ENCODE measurements at regions not wholly inside any gene's neighbourhood (a gene's known extent, or its start where the extent isn't known, plus 50 kb on each side); places are given as distances from the start of the nearest gene placed in this dataset.

DNA sequence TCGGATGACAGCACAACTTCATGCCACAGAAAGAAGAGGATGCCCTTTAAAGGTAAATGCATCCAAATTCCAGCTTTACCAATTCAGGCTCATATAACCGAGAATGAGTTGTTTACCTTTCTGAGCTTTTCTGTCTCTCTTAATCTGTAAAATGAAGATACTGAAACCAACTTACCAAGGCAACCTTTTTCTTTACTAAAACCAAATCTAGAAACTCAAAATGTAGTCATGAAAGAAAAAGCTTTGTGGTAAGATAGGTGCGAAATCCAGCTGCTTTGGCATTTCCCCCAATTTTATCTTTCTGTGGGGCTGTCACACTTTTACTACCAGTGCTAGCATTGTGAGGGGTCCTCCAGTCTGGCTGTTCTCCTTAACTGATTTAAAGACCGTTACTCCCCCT, 240.4 kb downstream of the IKZF2 start:
- no peak for TF ChIP-seq CTCF (IDR thresholded peaks at IDR 0.05; ENCODE audit: low read depth, low read length)
- Histone ChIP-seq H3K27me3 (ENCODE audit: control insufficient read depth, insufficient read depth, low read length) (no peaks in the 10 kb centered on the region), H3K4me3 (ENCODE audit: low read depth, low read length) (no peak overlapping the region), H3K27ac (ENCODE audit: low read depth, low read length) (no peak overlapping the region), H3K9me3 (ENCODE audit: control insufficient read depth, insufficient read depth, low read length) (no peaks in the 10 kb centered on the region)
- ChIA-PET POLR2A (no interaction called here), CTCF (interaction anchor here (0.6 kb wide), 1 partner anchor 339 kb away, joined by 3 read pairs; no protein-coding TSS in a partner anchor)
- no peak for DNase-seq (ENCODE audit: low read depth, low spot score)

- H3K27ac ChIP-seq (ENCODE audit: low read depth, low read length) = no peak overlapping the region
- no peaks in the 10 kb centered on the region for H3K9me3 ChIP-seq (ENCODE audit: control insufficient read depth, insufficient read depth, low read length)
- H3K4me3 ChIP-seq (ENCODE audit: low read depth, low read length) = no peak overlapping the region
- no peak for DNase-seq (ENCODE audit: low read depth, low spot score)
- TF ChIP-seq CTCF (IDR thresholded peaks at IDR 0.05; ENCODE audit: low read depth, low read length) = no peak
- ChIA-PET POLR2A (no interaction called here), CTCF (no interaction called here)
- H3K27me3 ChIP-seq (ENCODE audit: control insufficient read depth, insufficient read depth, low read length) = no peaks in the 10 kb centered on the region
These were observed 242.6 kb downstream of the IKZF2 start for GRCh38 chr2:212908682-212909435.

DNA sequence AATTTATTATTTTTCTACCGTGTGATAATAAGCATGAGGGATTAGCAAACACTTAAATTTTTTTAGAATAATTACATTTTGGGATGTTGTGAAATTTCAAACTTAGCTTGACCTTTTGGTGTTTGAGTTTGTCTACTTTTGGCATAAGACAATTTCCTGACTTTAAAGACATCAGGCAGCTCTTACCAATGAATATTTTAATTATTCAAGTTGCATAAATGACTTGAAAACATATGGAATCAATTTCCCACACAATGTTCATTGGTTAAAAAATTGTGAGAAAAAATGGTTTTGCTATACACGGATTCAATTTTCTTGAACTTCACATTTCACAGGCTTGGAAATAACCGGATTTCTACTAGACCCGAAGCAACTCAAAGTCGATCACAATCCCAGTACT, 243.4 kb downstream of the IKZF2 start:
- POLR2A ChIA-PET = no interaction called here
- TF ChIP-seq CTCF (IDR thresholded peaks at IDR 0.05; ENCODE audit: low read depth, low read length) = no peak
- Histone ChIP-seq H3K9me3 (ENCODE audit: control insufficient read depth, insufficient read depth, low read length) (no peaks in the 10 kb centered on the region), H3K27ac (ENCODE audit: low read depth, low read length) (no peak overlapping the region), H3K27me3 (ENCODE audit: control insufficient read depth, insufficient read depth, low read length) (no peaks in the 10 kb centered on the region), H3K4me3 (ENCODE audit: low read depth, low read length) (no peak overlapping the region)
- CTCF ChIA-PET = no interaction called here
- no peak for DNase-seq (ENCODE audit: low read depth, low spot score)

DNA sequence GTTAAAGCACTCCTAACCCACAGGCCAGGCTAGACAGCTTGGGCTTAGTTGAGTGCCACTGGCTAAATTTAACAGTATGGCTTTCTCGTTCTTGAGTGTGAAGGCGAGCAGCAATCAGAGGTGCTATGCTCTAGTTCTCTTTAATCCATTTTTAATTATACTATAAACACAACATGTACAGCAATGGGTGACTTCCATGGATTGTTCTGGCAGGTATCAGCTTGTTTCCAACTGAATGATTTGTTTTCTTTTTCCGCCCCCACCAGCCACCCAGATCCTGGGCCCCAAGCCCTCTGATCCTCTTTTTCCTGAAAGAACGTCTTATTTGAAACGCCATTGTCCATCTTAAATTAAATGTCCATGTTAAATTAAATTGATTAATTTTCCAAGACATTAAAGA, 244.8 kb downstream of the IKZF2 start:
- Histone ChIP-seq H3K9me3 (ENCODE audit: control insufficient read depth, insufficient read depth, low read length) (no peaks in the 10 kb centered on the region), H3K4me3 (ENCODE audit: low read depth, low read length) (no peak overlapping the region), H3K27ac (ENCODE audit: low read depth, low read length) (no peak overlapping the region), H3K27me3 (ENCODE audit: control insufficient read depth, insufficient read depth, low read length) (no peaks in the 10 kb centered on the region)
- TF ChIP-seq CTCF (IDR thresholded peaks at IDR 0.05; ENCODE audit: low read depth, low read length) = no peak
- ChIA-PET POLR2A (no interaction called here), CTCF (interaction anchor here (0.8 kb wide), 1 partner anchor 15 kb away, joined by 4 read pairs; no protein-coding TSS in a partner anchor)
- DNase-seq (ENCODE audit: low read depth, low spot score) = no peak

DNA sequence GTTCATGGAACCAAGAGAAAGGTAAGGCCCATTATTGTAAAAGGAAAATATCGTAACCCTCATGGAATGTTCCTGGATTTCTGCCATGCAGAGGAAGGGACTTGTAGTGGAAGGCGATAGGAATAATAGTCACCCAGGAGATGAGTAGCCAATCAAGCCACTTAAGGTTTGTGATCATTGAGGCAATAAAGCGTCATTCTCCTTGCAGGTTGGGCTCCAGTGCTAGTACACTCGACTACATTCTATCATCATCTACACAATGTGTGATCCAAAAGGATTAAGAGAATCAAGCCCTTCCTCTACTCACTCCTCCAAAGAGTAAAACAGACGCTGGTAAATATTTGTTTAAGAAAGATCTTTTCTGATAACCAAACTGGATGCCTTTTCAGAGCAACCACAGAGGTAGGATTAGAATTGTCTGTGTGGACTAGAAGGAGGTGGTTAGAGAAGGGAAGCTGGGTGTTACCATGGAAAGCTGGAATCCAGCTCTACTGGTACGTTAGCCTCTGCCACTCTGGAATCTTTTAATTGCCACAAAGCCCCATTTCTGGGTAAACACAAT, 245.7 kb downstream of the IKZF2 start:
- DNase-seq (ENCODE audit: low read depth, low spot score) = no peak
- Histone ChIP-seq H3K27ac (ENCODE audit: low read depth, low read length) (no peak overlapping the region), H3K4me3 (ENCODE audit: low read depth, low read length) (no peak overlapping the region)

More for the DNA sequence above, 245.7 kb downstream of the IKZF2 start:
- TF ChIP-seq CTCF (IDR thresholded peaks at IDR 0.05; ENCODE audit: low read depth, low read length) = no peak
- Histone ChIP-seq H3K27me3 (ENCODE audit: control insufficient read depth, insufficient read depth, low read length) (no peaks in the 10 kb centered on the region), H3K9me3 (ENCODE audit: control insufficient read depth, insufficient read depth, low read length) (no peaks in the 10 kb centered on the region)
- ChIA-PET CTCF (interaction anchor here (0.8 kb wide), 1 partner anchor 14 kb away, joined by 4 read pairs; no protein-coding TSS in a partner anchor), POLR2A (no interaction called here)
